ENCODE measurements at regions not wholly inside any gene's neighbourhood (a gene's known extent, or its start where the extent isn't known, plus 50 kb on each side); places are given as distances from the start of the nearest gene placed in this dataset.

DNA sequence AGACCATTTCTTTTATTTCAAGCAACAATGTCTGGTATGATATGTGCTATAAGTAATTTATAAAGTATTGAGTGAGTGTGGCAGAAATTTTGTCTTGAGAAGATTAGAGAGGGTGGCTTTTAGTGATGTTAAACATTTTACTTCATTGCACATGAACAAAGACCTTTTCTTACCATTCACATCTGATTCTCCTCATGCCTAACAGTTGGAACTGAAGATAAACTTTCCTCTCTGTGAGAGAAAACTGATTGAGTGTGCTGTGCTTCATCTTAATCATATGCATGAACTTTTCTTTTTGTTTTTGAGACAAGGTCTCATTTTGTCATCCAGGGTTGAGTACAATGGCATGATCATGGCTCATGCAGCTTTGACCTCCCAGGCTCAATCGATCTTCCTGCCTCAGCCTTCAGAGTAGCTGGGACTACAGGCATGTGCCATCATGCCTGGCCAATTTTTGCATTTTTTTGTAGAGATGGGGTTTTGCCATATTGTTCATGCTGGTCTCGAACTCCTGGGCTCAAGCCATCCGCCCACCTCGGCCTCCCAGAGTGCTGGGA, 377.7 kb upstream of the GOLIM4 start:
- no peak for TF ChIP-seq EGR1 (IDR thresholded peaks at IDR 0.05)
- no peak for TF ChIP-seq REST (IDR thresholded peaks at IDR 0.05; ENCODE audit: low read depth)
- TF ChIP-seq CREB1 (IDR thresholded peaks at IDR 0.05; ENCODE audit: low read depth) = no peak
- TF ChIP-seq CEBPB (IDR thresholded peaks at IDR 0.05) = no peak
